HEK293 (cell line): ENCODE measurements at regions not wholly inside any gene's neighbourhood (a gene's known extent, or its start where the extent isn't known, plus 50 kb on each side); places are given as distances from the start of the nearest gene placed in this dataset.

Experiments
- CTCF ChIA-PET: fragments of 350-600 bp; formaldehyde crosslinking; extraction: SDS; loops from one replicate; lab custom pipeline; 2021; ENCODE audit warnings: antibody characterized with exemption; lab: Yijun Ruan, JAX
- POLR2A ChIA-PET: fragments of 300-600 bp; formaldehyde crosslinking; extraction: SDS; loops from one replicate; lab custom pipeline; 2020; ENCODE audit warnings: antibody characterized with exemption, inconsistent platforms; lab: Yijun Ruan, JAX
- H3K27ac ChIP-seq: fragments of 200-500 bp; sonication (Bioruptor generic); 2 replicates; pipeline ENCODE4 v1.5.1; 2014; ENCODE audit warnings: low read depth, low read length, control low read depth, inconsistent platforms; ENCODE audit errors: extremely low read depth
- H3K36me3 ChIP-seq, 2 experiments: fragments of 200-500 bp in 1 of 2; sonication (Bioruptor generic) in 1 of 2; 1 replicate in 1 of 2; 2 replicates in 1 of 2; pipeline ENCODE4 v1.5.1; 2014 to 2017; ENCODE audit warnings: inconsistent platforms in 2 of 2, low read length in 2 of 2; ENCODE audit not compliant: control insufficient read depth in 2 of 2, insufficient read depth in 1 of 2
- H3K4me1 ChIP-seq: fragments of 200-500 bp; sonication (Bioruptor generic); 2 replicates; pipeline ENCODE4 v1.5.1; 2014; ENCODE audit warnings: mild to moderate bottlenecking, low read length, inconsistent platforms; ENCODE audit not compliant: control insufficient read depth, insufficient read depth
- H3K4me3 ChIP-seq: 2 replicates; pipeline ENCODE4 v1.5.1; 2011; ENCODE audit warnings: low read depth, mild to moderate bottlenecking, control low read depth, low read length, moderate library complexity
- H3K9me3 ChIP-seq: fragments of 200-500 bp; sonication (Bioruptor generic); 2 replicates; pipeline ENCODE4 v1.5.1; 2014; ENCODE audit warnings: low read depth, low read length, inconsistent platforms; ENCODE audit not compliant: control insufficient read depth, insufficient read depth
- BCL11A ChIP-seq: fragments of 450-650 bp; formaldehyde crosslinking; IDR thresholded peaks from 2 replicates; pipeline ENCODE4 v1.5.1; 2016; ENCODE audit warnings: low read depth, missing biosample characterization, missing genetic modification characterization
- GLI2 ChIP-seq: fragments of 450-650 bp; formaldehyde crosslinking; IDR thresholded peaks from 2 replicates; pipeline ENCODE4; 2017; ENCODE audit warnings: missing biosample characterization, missing genetic modification characterization, low read depth, borderline replicate concordance
- KLF7 ChIP-seq: fragments of 450-650 bp; formaldehyde crosslinking; IDR thresholded peaks from 2 replicates; pipeline ENCODE4 v1.5.1; 2016; ENCODE audit warnings: missing biosample characterization, missing genetic modification characterization, borderline replicate concordance
- OVOL3 ChIP-seq: fragments of 450-650 bp; formaldehyde crosslinking; IDR thresholded peaks from 2 replicates; pipeline ENCODE4 v1.5.1; 2016; ENCODE audit warnings: missing biosample characterization, missing genetic modification characterization
- ZBTB21 ChIP-seq: fragments of 450-650 bp; formaldehyde crosslinking; IDR thresholded peaks from 2 replicates; pipeline ENCODE4 v1.5.1; 2017; ENCODE audit warnings: missing biosample characterization, missing genetic modification characterization
- ZNF112 ChIP-seq: fragments of 450-650 bp; formaldehyde crosslinking; IDR thresholded peaks from 2 replicates; pipeline ENCODE4 v1.5.0; 2017; ENCODE audit warnings: missing biosample characterization, missing genetic modification characterization
- ZNF140 ChIP-seq: fragments of 450-650 bp; formaldehyde crosslinking; IDR thresholded peaks from 2 replicates; pipeline ENCODE4 v1.5.1; 2016; ENCODE audit warnings: missing biosample characterization, missing genetic modification characterization
- ZNF169 ChIP-seq: fragments of 450-650 bp; formaldehyde crosslinking; IDR thresholded peaks from 2 replicates; pipeline ENCODE4 v1.5.1; 2016; ENCODE audit warnings: missing biosample characterization, missing genetic modification characterization
- ZNF19 ChIP-seq: fragments of 450-650 bp; formaldehyde crosslinking; IDR thresholded peaks from 2 replicates; pipeline ENCODE4; 2016; ENCODE audit warnings: missing biosample characterization, missing genetic modification characterization, low read depth
- ZNF239 ChIP-seq: fragments of 450-650 bp; formaldehyde crosslinking; IDR thresholded peaks from 2 replicates; pipeline ENCODE4 v1.5.1; 2016; ENCODE audit warnings: missing biosample characterization, missing genetic modification characterization
- ZNF302 ChIP-seq: fragments of 450-650 bp; formaldehyde crosslinking; IDR thresholded peaks from 2 replicates; pipeline ENCODE4 v1.5.1; 2016; ENCODE audit warnings: missing biosample characterization, missing genetic modification characterization, low read depth
- ZNF341 ChIP-seq: fragments of 450-650 bp; formaldehyde crosslinking; IDR thresholded peaks from 2 replicates; pipeline ENCODE4; 2016; ENCODE audit warnings: low read depth, missing biosample characterization, missing genetic modification characterization
- ZNF433 ChIP-seq: fragments of 450-650 bp; formaldehyde crosslinking; IDR thresholded peaks from 2 replicates; pipeline ENCODE4 v1.5.1; 2016; ENCODE audit warnings: missing biosample characterization, missing genetic modification characterization, low read depth
- ZNF571 ChIP-seq: fragments of 450-650 bp; formaldehyde crosslinking; IDR thresholded peaks from 2 replicates; pipeline ENCODE4 v1.5.0; 2017; ENCODE audit warnings: missing biosample characterization, missing genetic modification characterization
- ZNF747 ChIP-seq: fragments of 450-650 bp; formaldehyde crosslinking; IDR thresholded peaks from 2 replicates; pipeline ENCODE4 v1.5.1; 2016; ENCODE audit warnings: missing biosample characterization, missing genetic modification characterization
- ZNF777 ChIP-seq: fragments of 450-650 bp; formaldehyde crosslinking; IDR thresholded peaks from 2 replicates; pipeline ENCODE4 v1.5.1; 2017; ENCODE audit warnings: missing biosample characterization, missing genetic modification characterization, borderline replicate concordance
- ZNF791 ChIP-seq: fragments of 450-650 bp; formaldehyde crosslinking; IDR thresholded peaks from 2 replicates; pipeline ENCODE4 v1.5.1; 2016; ENCODE audit warnings: missing biosample characterization, missing genetic modification characterization
- ZNF837 ChIP-seq: fragments of 450-650 bp; formaldehyde crosslinking; IDR thresholded peaks from 2 replicates; pipeline ENCODE4 v1.5.1; 2016; ENCODE audit warnings: missing biosample characterization, missing genetic modification characterization
- ZNF843 ChIP-seq: fragments of 450-650 bp; formaldehyde crosslinking; IDR thresholded peaks from 2 replicates; pipeline ENCODE4 v1.5.1; 2016; ENCODE audit warnings: missing biosample characterization, missing genetic modification characterization
- TF ChIP-seq, protein P1 (sequence below): fragments of 450-650 bp; formaldehyde crosslinking; IDR thresholded peaks from 2 replicates; pipeline ENCODE4 v1.5.1; 2016; ENCODE audit warnings: missing biosample characterization, missing genetic modification characterization
- TF ChIP-seq, protein P2 (sequence below): fragments of 450-650 bp; formaldehyde crosslinking; IDR thresholded peaks from 2 replicates; pipeline ENCODE4 v1.5.1; 2016; ENCODE audit warnings: missing biosample characterization, missing genetic modification characterization
- TF ChIP-seq, protein P3 (sequence below): fragments of 450-650 bp; formaldehyde crosslinking; IDR thresholded peaks from 2 replicates; pipeline ENCODE4 v1.5.1; 2016; ENCODE audit warnings: missing biosample characterization, missing genetic modification characterization

DNA sequence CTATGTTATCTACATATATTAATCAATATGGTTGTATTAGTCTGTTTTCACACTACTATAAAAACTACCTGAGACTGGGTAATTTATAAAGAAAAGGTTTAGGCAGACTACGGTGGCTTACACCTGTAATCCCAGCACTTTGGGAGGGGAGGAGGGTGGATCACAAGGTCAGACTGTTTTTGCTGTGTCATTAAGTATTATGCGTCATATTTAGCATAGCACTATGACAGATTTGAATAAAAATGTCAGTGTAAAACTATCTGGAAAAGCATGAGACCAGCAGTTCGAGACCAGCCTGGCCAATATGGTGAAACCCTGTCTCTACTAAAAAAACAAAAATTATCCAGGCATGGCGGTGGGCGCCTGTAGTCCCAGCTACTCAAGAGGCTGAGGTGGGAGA, 209.7 kb upstream of the ARHGAP24 start:
- ChIA-PET POLR2A (no interaction called here), CTCF (no interaction called here)
- Histone ChIP-seq H3K27ac (no peak overlapping the region), H3K9me3 (no peaks in the 10 kb centered on the region), H3K4me3 (no peak overlapping the region), H3K36me3 (no peaks in the 10 kb centered on the region), H3K4me1 (no peaks in the 10 kb centered on the region)
- TF ChIP-seq ZNF843 (tag by site-specific recombination): no peak

DNA sequence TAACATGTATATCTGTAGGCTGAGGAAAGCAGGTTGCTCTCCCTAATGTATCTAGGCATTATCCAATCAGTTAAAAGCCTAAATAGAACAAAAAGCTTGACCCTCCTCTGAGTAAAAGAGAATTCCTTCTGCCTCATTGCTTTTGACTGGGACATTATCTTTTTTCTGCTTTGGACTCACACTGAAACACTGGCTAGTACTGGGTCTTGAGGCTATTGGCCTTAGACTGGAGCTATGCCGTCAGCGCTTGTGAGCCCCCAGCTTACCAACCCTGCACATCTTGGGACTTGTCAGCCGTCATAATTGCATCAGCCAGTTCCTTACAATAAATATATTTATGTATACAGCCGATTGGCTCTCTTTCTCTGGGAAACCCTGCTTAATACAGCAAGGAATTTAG, 206.8 kb upstream of the ARHGAP24 start:
- H3K4me1 ChIP-seq: no peaks in the 10 kb centered on the region
- TF ChIP-seq ZNF239 (tag by site-specific recombination) (no peak), ZNF791 (tag by site-specific recombination) (no peak), OVOL3 (tag by site-specific recombination) (no peak), ZNF302 (tag by site-specific recombination) (no peak), ZNF169 (tag by site-specific recombination) (no peak), ZNF341 (tag by site-specific recombination) (no peak), ZNF19 (tag by site-specific recombination) (no peak), ZNF571 (tag by site-specific recombination) (no peak), ZNF433 (tag by site-specific recombination) (no peak), ZNF837 (tag by site-specific recombination) (no peak), KLF7 (tag by site-specific recombination) (no peak), ZNF777 (tag by site-specific recombination) (no peak), GLI2 (tag by site-specific recombination) (no peak), ZBTB21 (tag by site-specific recombination) (no peak)
- TF ChIP-seq, protein P1, sequence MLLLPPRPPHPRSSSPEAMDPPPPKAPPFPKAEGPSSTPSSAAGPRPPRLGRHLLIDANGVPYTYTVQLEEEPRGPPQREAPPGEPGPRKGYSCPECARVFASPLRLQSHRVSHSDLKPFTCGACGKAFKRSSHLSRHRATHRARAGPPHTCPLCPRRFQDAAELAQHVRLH (tag by site-specific recombination): no peak
- no peaks in the 10 kb centered on the region for H3K9me3 ChIP-seq
- POLR2A ChIA-PET: no interaction called here
- CTCF ChIA-PET: no interaction called here
- H3K27ac ChIP-seq: no peak overlapping the region
- H3K36me3 ChIP-seq: no peaks in the 10 kb centered on the region
- H3K4me3 ChIP-seq: no peak overlapping the region

DNA sequence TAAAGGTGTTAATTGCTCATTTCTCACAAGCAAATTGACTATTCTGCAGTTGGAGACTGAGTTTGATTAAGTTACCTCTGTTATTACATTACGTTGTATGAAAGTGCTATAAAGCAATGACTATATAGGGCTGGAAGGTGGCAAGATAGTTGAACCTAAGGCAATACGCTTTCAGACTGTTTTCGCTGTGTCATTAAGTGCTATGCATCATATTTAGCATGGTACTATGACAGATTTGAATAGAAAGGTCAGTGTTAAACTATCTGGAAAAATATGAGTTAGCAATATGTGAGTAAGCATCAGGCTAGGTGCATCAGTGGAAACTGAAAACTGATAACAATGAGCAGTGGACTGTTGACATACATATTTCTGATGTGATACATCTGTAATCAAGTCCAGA, 206.0 kb upstream of the ARHGAP24 start:
- Histone ChIP-seq H3K4me3 (no peak overlapping the region), H3K9me3 (no peaks in the 10 kb centered on the region), H3K4me1 (no peaks in the 10 kb centered on the region), H3K36me3 (no peaks in the 10 kb centered on the region), H3K27ac (no peak overlapping the region)
- no peak for TF ChIP-seq ZNF747 (tag by site-specific recombination)
- no peak for TF ChIP-seq ZNF112 (tag by site-specific recombination)
- TF ChIP-seq ZNF140 (tag by site-specific recombination): no peak
- no peak for TF ChIP-seq BCL11A
- TF ChIP-seq, protein P2, sequence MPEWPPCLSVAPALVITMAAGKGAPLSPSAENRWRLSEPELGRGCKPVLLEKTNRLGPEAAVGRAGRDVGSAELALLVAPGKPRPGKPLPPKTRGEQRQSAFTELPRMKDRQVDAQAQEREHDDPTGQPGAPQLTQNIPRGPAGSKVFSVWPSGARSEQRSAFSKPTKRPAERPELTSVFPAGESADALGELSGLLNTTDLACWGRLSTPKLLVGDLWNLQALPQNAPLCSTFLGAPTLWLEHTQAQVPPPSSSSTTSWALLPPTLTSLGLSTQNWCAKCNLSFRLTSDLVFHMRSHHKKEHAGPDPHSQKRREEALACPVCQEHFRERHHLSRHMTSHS (tag by site-specific recombination): no peak
- TF ChIP-seq, protein P3, sequence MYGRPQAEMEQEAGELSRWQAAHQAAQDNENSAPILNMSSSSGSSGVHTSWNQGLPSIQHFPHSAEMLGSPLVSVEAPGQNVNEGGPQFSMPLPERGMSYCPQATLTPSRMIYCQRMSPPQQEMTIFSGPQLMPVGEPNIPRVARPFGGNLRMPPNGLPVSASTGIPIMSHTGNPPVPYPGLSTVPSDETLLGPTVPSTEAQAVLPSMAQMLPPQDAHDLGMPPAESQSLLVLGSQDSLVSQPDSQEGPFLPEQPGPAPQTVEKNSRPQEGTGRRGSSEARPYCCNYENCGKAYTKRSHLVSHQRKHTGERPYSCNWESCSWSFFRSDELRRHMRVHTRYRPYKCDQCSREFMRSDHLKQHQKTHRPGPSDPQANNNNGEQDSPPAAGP (tag by site-specific recombination): no peak
- POLR2A ChIA-PET: no interaction called here
- CTCF ChIA-PET: no interaction called here
